K562 (cell line): ENCODE measurements at regions not wholly inside any gene's neighbourhood (a gene's known extent, or its start where the extent isn't known, plus 50 kb on each side); places are given as distances from the start of the nearest gene placed in this dataset.

Experiments
- MEF2A ChIP-seq: IDR thresholded peaks from 2 replicates; pipeline ENCODE4 v1.6.1; 2011; ENCODE audit warnings: low read depth, mild to moderate bottlenecking, low read length, moderate library complexity; ENCODE audit not compliant: control insufficient read depth
- NONO ChIP-seq, 2 experiments: fragments of 200-400 bp in 1 of 2; fragments of 450-650 bp in 1 of 2; formaldehyde crosslinking in 1 of 2; IDR thresholded peaks; 2 replicates each; pipeline ENCODE4 v1.6.1; 2017; ENCODE audit warnings: low read depth in 2 of 2, mild to moderate bottlenecking in 2 of 2, moderate library complexity in 2 of 2, low read length in 1 of 2
- ZBTB11 ChIP-seq, 3 experiments: fragments of 200-800 bp in 1 of 3; fragments of 250-450 bp in 1 of 3; fragments of 450-650 bp in 1 of 3; sonication (Bioruptor Pico) in 1 of 3; sonication (Bioruptor generic) in 1 of 3; formaldehyde crosslinking in 1 of 3; IDR thresholded peaks; 2 replicates each; pipeline versions ENCODE4 v1.6.1 to v1.8.0; 2016 to 2022; ENCODE audit warnings: mild to moderate bottlenecking in 2 of 3, missing genetic modification characterization in 2 of 3, missing compliant biosample characterization in 1 of 3, moderate library complexity in 1 of 3
- ZBTB34 ChIP-seq: fragments of 250-450 bp; sonication (Bioruptor Pico); IDR thresholded peaks from 2 replicates; pipeline ENCODE4 v1.8.0; 2021; ENCODE audit warnings: mild to moderate bottlenecking, moderate library complexity
- ZKSCAN8 ChIP-seq: fragments of 200-800 bp; sonication (Bioruptor generic); IDR thresholded peaks from 2 replicates; pipeline ENCODE4 v1.6.1; 2016; ENCODE audit warnings: missing genetic modification characterization, missing compliant biosample characterization

- no peak for TF ChIP-seq NONO (IDR thresholded peaks at IDR 0.05; ENCODE audit: low read depth in 2 of 2, low read length in 1 of 2)
- no peak for TF ChIP-seq ZKSCAN8
- no peak for TF ChIP-seq ZBTB11 (CRISPR knock-in tag; IDR thresholded peaks at IDR 0.05)
- TF ChIP-seq MEF2A = no peak
- TF ChIP-seq ZBTB34 (CRISPR knock-in tag) = no peak
Measured at GRCh38 chr15:47661661-47662180, 55.6 kb upstream of the SEMA6D start (continued).
